ENCODE measurements at regions not wholly inside any gene's neighbourhood (a gene's known extent, or its start where the extent isn't known, plus 50 kb on each side); places are given as distances from the start of the nearest gene placed in this dataset.

- H3K27ac ChIP-seq (ENCODE audit: low read length) = no peak overlapping the region
- no peak overlapping the region for H3K4me3 ChIP-seq (ENCODE audit: low read length)
- no peaks in the 10 kb centered on the region for H3K4me1 ChIP-seq (ENCODE audit: low read length)
- no peak overlapping the region for H3K4me2 ChIP-seq (ENCODE audit: low read depth, low read length)
- H3K9me3 ChIP-seq (replicated peaks; ENCODE audit: insufficient read depth, low read length) = no peaks in the 10 kb centered on the region
- TF ChIP-seq EZH2phosphoT487 (IDR thresholded peaks at IDR 0.05; ENCODE audit: low read length) = no peak
- TF ChIP-seq EZH2 (optimal IDR thresholded peaks at IDR 0.05; ENCODE audit: low read depth, low read length) = no peak
- no peak for TF ChIP-seq CTCF (IDR thresholded peaks at IDR 0.05; ENCODE audit: low read length)
- H3K36me3 ChIP-seq (replicated peaks; ENCODE audit: insufficient read depth, low read length) = no peaks in the 10 kb centered on the region
- H3K27me3 ChIP-seq (replicated peaks; ENCODE audit: insufficient read depth, low read length) = no peaks in the 10 kb centered on the region
- H2AFZ ChIP-seq (ENCODE audit: low read length) = no peak overlapping the region
- no peaks in the 10 kb centered on the region for H3F3A ChIP-seq (ENCODE audit: insufficient read depth, low read length)
- no peak for DNase-seq
- no peak overlapping the region for H3K9ac ChIP-seq (ENCODE audit: low read length)
- H3K79me2 ChIP-seq (ENCODE audit: low read length) = no peaks in the 10 kb centered on the region
- H4K20me1 ChIP-seq (ENCODE audit: insufficient read depth, low read length) = no peaks in the 10 kb centered on the region
- H3K9me2 ChIP-seq (replicated peaks; ENCODE audit: insufficient read depth, low read length) = no peaks in the 10 kb centered on the region
Observed at GRCh38 chr20:8943631-8944030, 125.3 kb upstream of the PLCB4 start.

- DNase-seq = no peak
- H4K20me1 ChIP-seq (ENCODE audit: insufficient read depth, low read length) = no peaks in the 10 kb centered on the region
- no peak overlapping the region for H2AFZ ChIP-seq (ENCODE audit: low read length)
- no peak overlapping the region for H3K9ac ChIP-seq (ENCODE audit: low read length)
- no peaks in the 10 kb centered on the region for H3K4me1 ChIP-seq (ENCODE audit: low read length)
- no peaks in the 10 kb centered on the region for H3K27me3 ChIP-seq (replicated peaks; ENCODE audit: insufficient read depth, low read length)
- H3F3A ChIP-seq (ENCODE audit: insufficient read depth, low read length) = no peaks in the 10 kb centered on the region
- H3K4me3 ChIP-seq (ENCODE audit: low read length) = no peak overlapping the region
- no peak overlapping the region for H3K27ac ChIP-seq (ENCODE audit: low read length)
- no peak overlapping the region for H3K4me2 ChIP-seq (ENCODE audit: low read depth, low read length)
- no peaks in the 10 kb centered on the region for H3K9me2 ChIP-seq (replicated peaks; ENCODE audit: insufficient read depth, low read length)
- no peaks in the 10 kb centered on the region for H3K9me3 ChIP-seq (replicated peaks; ENCODE audit: insufficient read depth, low read length)
- H3K36me3 ChIP-seq (replicated peaks; ENCODE audit: insufficient read depth, low read length) = no peaks in the 10 kb centered on the region
- TF ChIP-seq EZH2phosphoT487 (IDR thresholded peaks at IDR 0.05; ENCODE audit: low read length) (no peak), CTCF (IDR thresholded peaks at IDR 0.05; ENCODE audit: low read length) (no peak), EZH2 (optimal IDR thresholded peaks at IDR 0.05; ENCODE audit: low read depth, low read length) (no peak)
- no peaks in the 10 kb centered on the region for H3K79me2 ChIP-seq (ENCODE audit: low read length)
Observed at GRCh38 chr20:8946036-8946940, 122.6 kb upstream of the PLCB4 start.

- H4K20me1 ChIP-seq (ENCODE audit: insufficient read depth, low read length) = no peaks in the 10 kb centered on the region
- H2AFZ ChIP-seq (ENCODE audit: low read length) = no peak overlapping the region
- H3K4me1 ChIP-seq (ENCODE audit: low read length) = no peaks in the 10 kb centered on the region
- no peak for DNase-seq
- H3K9me3 ChIP-seq (replicated peaks; ENCODE audit: insufficient read depth, low read length) = no peaks in the 10 kb centered on the region
- H3F3A ChIP-seq (ENCODE audit: insufficient read depth, low read length) = no peaks in the 10 kb centered on the region
- no peak overlapping the region for H3K27ac ChIP-seq (ENCODE audit: low read length)
- no peaks in the 10 kb centered on the region for H3K79me2 ChIP-seq (ENCODE audit: low read length)
- H3K4me2 ChIP-seq (ENCODE audit: low read depth, low read length) = no peak overlapping the region
- no peaks in the 10 kb centered on the region for H3K36me3 ChIP-seq (replicated peaks; ENCODE audit: insufficient read depth, low read length)
- H3K27me3 ChIP-seq (replicated peaks; ENCODE audit: insufficient read depth, low read length) = no peaks in the 10 kb centered on the region
- no peak overlapping the region for H3K4me3 ChIP-seq (ENCODE audit: low read length)
- no peaks in the 10 kb centered on the region for H3K9me2 ChIP-seq (replicated peaks; ENCODE audit: insufficient read depth, low read length)
- TF ChIP-seq CTCF (IDR thresholded peaks at IDR 0.05; ENCODE audit: low read length) (no peak), EZH2 (optimal IDR thresholded peaks at IDR 0.05; ENCODE audit: low read depth, low read length) (no peak), EZH2phosphoT487 (IDR thresholded peaks at IDR 0.05; ENCODE audit: low read length) (no peak)
- no peak overlapping the region for H3K9ac ChIP-seq (ENCODE audit: low read length)
Observed at GRCh38 chr20:8948442-8949020, 120.4 kb upstream of the PLCB4 start.
